SK-N-MC (cell line): ENCODE measurements at regions not wholly inside any gene's neighbourhood (a gene's known extent, or its start where the extent isn't known, plus 50 kb on each side); places are given as distances from the start of the nearest gene placed in this dataset.

Experiments used
- EZH2 ChIP-seq: fragments of 200-600 bp; sonication (generic); IDR thresholded peaks from one replicate; pipeline ENCODE4 v1.6.1; 2017; ENCODE audit warnings: antibody characterized with exemption
- FOXP2 ChIP-seq: optimal IDR thresholded peaks from 2 replicates; pipeline ENCODE3; 2011; ENCODE audit warnings: mild to moderate bottlenecking, moderate library complexity; ENCODE audit not compliant: insufficient read depth; ENCODE audit errors: extremely low read length, control extremely low read depth
- POLR2AphosphoS5 ChIP-seq: IDR thresholded peaks from 2 replicates; pipeline ENCODE4 v1.6.1; 2012; ENCODE audit warnings: mild to moderate bottlenecking, low read depth, low read length, borderline replicate concordance

- TF ChIP-seq POLR2AphosphoS5 (no peak), EZH2 (no peak), FOXP2 (no peak)
Measured at GRCh38 chr4:114487101-114487500, 111.5 kb upstream of the UGT8 start.
